HCT116 (cell line): ENCODE measurements at regions not wholly inside any gene's neighbourhood (a gene's known extent, or its start where the extent isn't known, plus 50 kb on each side); places are given as distances from the start of the nearest gene placed in this dataset.

Source experiments
- CTCF ChIP-seq, 3 experiments: fragments of 200-600 bp in 1 of 3; sonication (generic) in 1 of 3; IDR thresholded peaks in 2 of 3; conservative IDR thresholded peaks in 1 of 3; 2 replicates each; pipeline ENCODE4 v1.5.1; 2012 to 2017; ENCODE audit warnings: low read depth in 2 of 3, low read length in 2 of 3, antibody characterized with exemption in 1 of 3, borderline replicate concordance in 1 of 3, control low read depth in 1 of 3, mild to moderate bottlenecking in 1 of 3, mixed read lengths in 1 of 3, mixed run types in 1 of 3, moderate library complexity in 1 of 3; ENCODE audit not compliant: insufficient read depth in 1 of 3
- EZH2phosphoT487 ChIP-seq: fragments of 200-600 bp; IDR thresholded peaks from 2 replicates; pipeline ENCODE4 v1.6.1; 2018; ENCODE audit warnings: antibody characterized with exemption, borderline replicate concordance
- POLR2A ChIP-seq: IDR thresholded peaks from 2 replicates; pipeline ENCODE4 v1.7.0; 2011; ENCODE audit warnings: borderline replicate concordance; ENCODE audit not compliant: insufficient read depth, insufficient read length; ENCODE audit errors: extremely low read depth
- TF ChIP-seq, protein P1 (sequence below): IDR thresholded peaks from 2 replicates; pipeline ENCODE4 v1.6.1; 2012; ENCODE audit warnings: low read depth

DNA sequence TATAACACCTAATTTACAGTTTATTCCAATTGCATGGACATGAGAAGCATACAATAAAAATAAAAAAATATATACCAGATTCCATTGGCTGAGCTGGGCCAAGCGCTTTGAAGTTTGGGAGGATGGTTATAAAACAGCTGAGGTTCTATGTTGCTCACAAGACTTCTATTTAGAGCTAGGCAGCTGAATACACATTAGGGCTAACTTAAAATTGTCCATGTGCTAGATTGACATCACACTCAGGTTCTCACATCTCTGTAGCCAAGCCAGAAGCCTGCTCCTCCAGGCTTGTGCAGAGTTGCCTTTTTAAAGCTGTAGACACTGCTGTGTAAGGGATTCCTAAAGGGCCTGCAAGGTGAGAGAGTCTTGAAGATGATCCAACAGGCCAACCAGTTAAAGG lies 871.1 kb upstream of the FANCL start:
- no peak for TF ChIP-seq CTCF (IDR thresholded peaks at IDR 0.05 in 2 of 3, conservative IDR thresholded peaks at IDR 0.05 in 1 of 3; ENCODE audit: borderline replicate concordance in 1 of 3, insufficient read depth in 1 of 3, low read depth in 2 of 3, low read length in 2 of 3)
- TF ChIP-seq, protein P1, sequence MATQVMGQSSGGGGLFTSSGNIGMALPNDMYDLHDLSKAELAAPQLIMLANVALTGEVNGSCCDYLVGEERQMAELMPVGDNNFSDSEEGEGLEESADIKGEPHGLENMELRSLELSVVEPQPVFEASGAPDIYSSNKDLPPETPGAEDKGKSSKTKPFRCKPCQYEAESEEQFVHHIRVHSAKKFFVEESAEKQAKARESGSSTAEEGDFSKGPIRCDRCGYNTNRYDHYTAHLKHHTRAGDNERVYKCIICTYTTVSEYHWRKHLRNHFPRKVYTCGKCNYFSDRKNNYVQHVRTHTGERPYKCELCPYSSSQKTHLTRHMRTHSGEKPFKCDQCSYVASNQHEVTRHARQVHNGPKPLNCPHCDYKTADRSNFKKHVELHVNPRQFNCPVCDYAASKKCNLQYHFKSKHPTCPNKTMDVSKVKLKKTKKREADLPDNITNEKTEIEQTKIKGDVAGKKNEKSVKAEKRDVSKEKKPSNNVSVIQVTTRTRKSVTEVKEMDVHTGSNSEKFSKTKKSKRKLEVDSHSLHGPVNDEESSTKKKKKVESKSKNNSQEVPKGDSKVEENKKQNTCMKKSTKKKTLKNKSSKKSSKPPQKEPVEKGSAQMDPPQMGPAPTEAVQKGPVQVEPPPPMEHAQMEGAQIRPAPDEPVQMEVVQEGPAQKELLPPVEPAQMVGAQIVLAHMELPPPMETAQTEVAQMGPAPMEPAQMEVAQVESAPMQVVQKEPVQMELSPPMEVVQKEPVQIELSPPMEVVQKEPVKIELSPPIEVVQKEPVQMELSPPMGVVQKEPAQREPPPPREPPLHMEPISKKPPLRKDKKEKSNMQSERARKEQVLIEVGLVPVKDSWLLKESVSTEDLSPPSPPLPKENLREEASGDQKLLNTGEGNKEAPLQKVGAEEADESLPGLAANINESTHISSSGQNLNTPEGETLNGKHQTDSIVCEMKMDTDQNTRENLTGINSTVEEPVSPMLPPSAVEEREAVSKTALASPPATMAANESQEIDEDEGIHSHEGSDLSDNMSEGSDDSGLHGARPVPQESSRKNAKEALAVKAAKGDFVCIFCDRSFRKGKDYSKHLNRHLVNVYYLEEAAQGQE, result no peak
- no peak for TF ChIP-seq POLR2A
- TF ChIP-seq EZH2phosphoT487, result no peak
